ENCODE measurements at regions not wholly inside any gene's neighbourhood (a gene's known extent, or its start where the extent isn't known, plus 50 kb on each side); places are given as distances from the start of the nearest gene placed in this dataset.

DNA sequence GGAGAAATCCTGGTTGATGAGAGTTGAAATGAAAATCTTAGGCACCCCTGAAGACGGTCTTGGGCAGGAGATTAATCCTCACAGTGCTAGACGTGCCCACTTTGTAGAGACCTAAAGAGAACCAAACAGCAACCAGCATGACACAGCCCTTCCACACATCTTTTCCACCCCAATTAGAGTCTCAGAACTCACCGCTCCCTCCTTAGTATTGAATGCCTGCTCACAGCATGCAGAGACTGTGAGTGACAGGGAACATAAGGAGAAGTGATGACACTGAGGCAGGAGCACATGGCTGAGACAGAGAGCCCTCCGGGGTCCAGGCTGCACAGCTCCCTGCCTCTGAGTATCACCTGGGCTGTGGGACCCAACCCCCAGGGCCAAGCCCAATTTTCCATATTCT, 367.6 kb downstream of the EIPR1 start:
- TF ChIP-seq CTCF (IDR thresholded peaks at IDR 0.05): no peak
- no peak for TF ChIP-seq POLR2A (IDR thresholded peaks at IDR 0.05)
- no peak for TF ChIP-seq EP300 (IDR thresholded peaks at IDR 0.05)
